Progenitor cell of endocrine pancreas (in vitro differentiated cells): ENCODE measurements at regions not wholly inside any gene's neighbourhood (a gene's known extent, or its start where the extent isn't known, plus 50 kb on each side); places are given as distances from the start of the nearest gene placed in this dataset.

ENCODE experiments used
- DNase-seq: peaks from one replicate; pipeline ENCODE4 v3.0.0; 2021; ENCODE audit warnings: low spot score; ENCODE audit not compliant: unreplicated experiment
- H3K27ac Mint-ChIP-seq: 2 replicates; pipeline ENCODE4 v1.8.0; 2021; ENCODE audit warnings: mild to moderate bottlenecking, moderate library complexity, mixed read lengths
- H3K27me3 Mint-ChIP-seq: 2 replicates; pipeline ENCODE4 v1.8.0; 2021; ENCODE audit warnings: mixed read lengths
- H3K36me3 Mint-ChIP-seq: 2 replicates; pipeline ENCODE4 v1.8.0; 2022; ENCODE audit warnings: mixed read lengths; ENCODE audit not compliant: insufficient read depth
- H3K4me1 Mint-ChIP-seq: 2 replicates; pipeline ENCODE4 v1.8.0; 2021; ENCODE audit warnings: low read depth, mixed read lengths
- H3K4me3 Mint-ChIP-seq: 2 replicates; pipeline ENCODE4 v1.8.0; 2021; ENCODE audit warnings: low read depth, mild to moderate bottlenecking, moderate library complexity, mixed read lengths
- H3K9me3 Mint-ChIP-seq: 2 replicates; pipeline ENCODE4 v1.8.0; 2021; ENCODE audit warnings: low read depth, mixed read lengths
- TF ChIP-seq, protein P1 (sequence below): fragments of 200-600 bp; sonication (generic); IDR thresholded peaks from one replicate; pipeline ENCODE4 v1.5.0; 2021; ENCODE audit warnings: antibody characterized with exemption, mild to moderate bottlenecking; ENCODE audit not compliant: unreplicated experiment

DNA sequence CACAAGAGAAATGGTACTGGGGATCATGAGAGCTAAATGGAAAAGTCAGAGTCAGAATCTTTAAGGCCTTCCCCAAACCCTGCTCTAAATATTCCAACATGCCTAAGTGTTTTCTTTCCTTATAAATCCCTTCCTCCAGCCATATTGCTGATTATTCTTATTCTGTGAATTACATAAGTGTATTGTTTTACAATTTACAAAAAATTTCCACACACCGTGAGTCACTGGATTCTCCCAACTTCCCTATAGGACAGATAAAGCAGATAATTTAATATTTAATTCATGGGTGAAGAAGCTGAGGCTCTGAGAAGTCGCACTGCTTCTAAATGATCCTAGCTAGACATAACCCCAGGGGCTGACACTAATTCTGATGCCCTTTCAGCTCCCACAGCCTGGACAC, 243.3 kb upstream of the JUN start:
- Mint-ChIP-seq H3K4me1 (peaks cover 4% of the 10 kb centered on the region), H3K36me3 (no peaks in the 10 kb centered on the region), H3K27ac (no peak overlapping the region), H3K9me3 (no peaks in the 10 kb centered on the region), H3K4me3 (no peak overlapping the region), H3K27me3 (no peaks in the 10 kb centered on the region)
- TF ChIP-seq, protein P1, sequence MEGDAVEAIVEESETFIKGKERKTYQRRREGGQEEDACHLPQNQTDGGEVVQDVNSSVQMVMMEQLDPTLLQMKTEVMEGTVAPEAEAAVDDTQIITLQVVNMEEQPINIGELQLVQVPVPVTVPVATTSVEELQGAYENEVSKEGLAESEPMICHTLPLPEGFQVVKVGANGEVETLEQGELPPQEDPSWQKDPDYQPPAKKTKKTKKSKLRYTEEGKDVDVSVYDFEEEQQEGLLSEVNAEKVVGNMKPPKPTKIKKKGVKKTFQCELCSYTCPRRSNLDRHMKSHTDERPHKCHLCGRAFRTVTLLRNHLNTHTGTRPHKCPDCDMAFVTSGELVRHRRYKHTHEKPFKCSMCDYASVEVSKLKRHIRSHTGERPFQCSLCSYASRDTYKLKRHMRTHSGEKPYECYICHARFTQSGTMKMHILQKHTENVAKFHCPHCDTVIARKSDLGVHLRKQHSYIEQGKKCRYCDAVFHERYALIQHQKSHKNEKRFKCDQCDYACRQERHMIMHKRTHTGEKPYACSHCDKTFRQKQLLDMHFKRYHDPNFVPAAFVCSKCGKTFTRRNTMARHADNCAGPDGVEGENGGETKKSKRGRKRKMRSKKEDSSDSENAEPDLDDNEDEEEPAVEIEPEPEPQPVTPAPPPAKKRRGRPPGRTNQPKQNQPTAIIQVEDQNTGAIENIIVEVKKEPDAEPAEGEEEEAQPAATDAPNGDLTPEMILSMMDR, result no peak
- DNase-seq, result no peak

DNA sequence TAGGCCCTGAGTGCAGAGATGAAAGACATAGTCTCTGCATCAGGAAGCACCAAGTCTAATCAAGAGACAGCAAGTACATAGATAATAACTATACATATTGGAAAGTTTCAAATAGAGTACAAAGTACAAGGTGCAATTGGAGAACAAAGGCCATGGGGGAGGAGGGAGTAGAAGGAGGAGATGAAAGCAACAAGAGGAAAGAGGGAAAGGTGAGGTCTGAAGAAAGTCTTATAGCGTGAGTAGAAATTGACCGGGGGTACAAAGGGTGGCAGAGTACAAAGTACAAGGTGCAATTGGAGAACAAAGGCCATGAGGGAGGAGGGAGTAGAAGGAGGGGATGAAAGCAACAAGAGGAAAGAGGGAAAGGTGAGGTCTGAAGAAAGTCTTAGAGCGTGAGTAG, 244.2 kb upstream of the JUN start:
- TF ChIP-seq, protein P1, result no peak
- Mint-ChIP-seq H3K4me3 (no peak overlapping the region), H3K27ac (no peak overlapping the region), H3K9me3 (no peaks in the 10 kb centered on the region), H3K4me1 (peaks cover 4% of the 10 kb centered on the region), H3K27me3 (no peaks in the 10 kb centered on the region), H3K36me3 (no peaks in the 10 kb centered on the region)
- DNase-seq, result no peak

DNA sequence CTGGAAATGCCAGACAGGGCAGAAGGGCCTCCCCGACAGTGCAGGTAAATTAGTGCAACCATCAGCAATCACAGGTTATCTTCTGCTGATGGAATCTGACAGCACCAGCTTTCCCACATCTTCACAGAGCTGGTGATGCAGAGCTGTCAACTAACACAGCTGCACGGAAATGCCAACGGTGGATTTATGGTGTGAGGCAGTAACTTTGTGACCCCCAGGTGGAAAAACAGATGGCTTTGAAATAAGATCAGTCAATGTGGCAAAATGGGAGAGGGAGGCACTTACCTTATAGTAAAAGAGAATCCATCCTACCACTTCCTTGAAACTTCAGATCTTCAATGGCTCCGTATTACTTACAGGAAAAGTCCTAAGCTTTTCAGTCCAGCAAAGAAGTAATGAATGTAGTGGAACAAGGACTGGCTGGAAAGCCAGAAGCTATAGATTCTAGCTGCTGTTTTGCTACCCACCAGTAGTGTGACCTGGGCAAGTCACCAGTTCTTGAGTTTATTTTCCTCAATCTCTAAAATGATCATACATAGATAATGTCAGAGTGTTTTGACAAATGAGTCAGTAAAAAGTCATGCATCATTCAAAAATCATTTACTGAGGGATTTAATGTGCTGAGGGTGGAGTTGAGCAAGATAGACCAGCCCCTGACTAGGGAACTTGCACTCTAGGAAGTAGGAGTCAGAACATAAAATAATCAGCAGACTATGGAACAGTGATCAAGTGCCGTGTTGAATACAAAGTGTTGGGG, 245.7 kb upstream of the JUN start:
- Mint-ChIP-seq H3K4me1 (peaks cover 4% of the 10 kb centered on the region), H3K27ac (no peak overlapping the region), H3K4me3 (no peak overlapping the region), H3K9me3 (no peaks in the 10 kb centered on the region), H3K36me3 (no peaks in the 10 kb centered on the region), H3K27me3 (no peaks in the 10 kb centered on the region)
- TF ChIP-seq, protein P1, result no peak
- no peak for DNase-seq

DNA sequence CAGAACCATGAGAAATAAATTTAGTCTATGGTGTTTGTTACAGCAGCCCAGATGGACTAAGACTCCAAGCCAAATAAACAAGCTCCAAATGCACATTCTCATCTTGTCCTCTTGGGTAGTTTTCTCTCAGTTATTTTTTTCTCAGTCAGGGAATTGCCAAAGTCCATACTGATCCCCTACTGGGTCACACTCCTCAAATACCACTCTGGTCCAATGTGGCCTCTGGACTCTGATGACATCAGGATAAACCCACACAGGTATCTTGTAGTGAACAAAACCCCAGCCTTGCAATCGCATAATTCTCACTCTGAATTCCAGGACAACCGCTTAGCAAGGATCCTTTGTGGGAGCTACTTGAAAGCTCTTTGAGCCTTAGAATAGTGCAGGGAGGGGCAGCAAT, 248.4 kb upstream of the JUN start:
- no peak overlapping the region for H3K27ac Mint-ChIP-seq
- H3K4me1 Mint-ChIP-seq, result no peaks in the 10 kb centered on the region
- no peaks in the 10 kb centered on the region for H3K9me3 Mint-ChIP-seq
- no peak for DNase-seq
- H3K27me3 Mint-ChIP-seq, result no peaks in the 10 kb centered on the region
- TF ChIP-seq, protein P1, result no peak
- no peak overlapping the region for H3K4me3 Mint-ChIP-seq
- H3K36me3 Mint-ChIP-seq, result no peaks in the 10 kb centered on the region

DNA sequence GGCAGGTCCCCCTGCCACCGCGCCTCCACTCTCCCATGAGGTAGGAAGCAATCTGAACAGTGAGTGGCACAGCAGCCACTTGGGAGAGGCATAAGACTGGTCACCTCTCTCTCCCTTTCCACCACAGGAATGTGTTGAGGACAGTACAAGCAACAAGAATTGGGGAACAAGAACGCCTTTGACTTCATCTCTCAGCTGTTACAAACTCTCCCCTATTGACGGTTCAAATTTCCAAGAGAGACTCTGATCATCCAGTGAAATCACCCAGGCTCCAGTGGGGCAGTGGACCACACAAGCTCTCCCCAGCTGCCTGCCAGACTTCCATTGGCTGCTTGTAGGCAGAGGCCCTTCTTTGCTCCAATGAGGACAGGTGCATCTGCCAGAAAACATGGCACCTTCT, 249.9 kb upstream of the JUN start:
- no peaks in the 10 kb centered on the region for H3K4me1 Mint-ChIP-seq
- no peak for DNase-seq
- H3K9me3 Mint-ChIP-seq, result no peaks in the 10 kb centered on the region
- peaks cover under 1% of the 10 kb centered on the region for H3K27me3 Mint-ChIP-seq
- H3K27ac Mint-ChIP-seq, result no peak overlapping the region
- no peak overlapping the region for H3K4me3 Mint-ChIP-seq
- no peaks in the 10 kb centered on the region for H3K36me3 Mint-ChIP-seq
- TF ChIP-seq, protein P1, result no peak
